SK-N-SH (cell line): ENCODE measurements at regions not wholly inside any gene's neighbourhood (a gene's known extent, or its start where the extent isn't known, plus 50 kb on each side); places are given as distances from the start of the nearest gene placed in this dataset.

Experiments
- CHD2 ChIP-seq: fragments of 150-350 bp; IDR thresholded peaks from 2 replicates; pipeline ENCODE4 v1.6.1; 2018; ENCODE audit warnings: low read length; ENCODE audit not compliant: partially characterized antibody
- EZH2phosphoT487 ChIP-seq: fragments of 200-600 bp; sonication (generic); IDR thresholded peaks from 2 replicates; pipeline ENCODE4 v1.6.1; 2017; ENCODE audit warnings: low read depth, mixed run types, mild to moderate bottlenecking, antibody characterized with exemption, moderate library complexity, borderline replicate concordance
- JUND ChIP-seq: IDR thresholded peaks from 2 replicates; pipeline ENCODE4 v1.4.0; 2012
- POLR2AphosphoS5 ChIP-seq: IDR thresholded peaks from 2 replicates; pipeline ENCODE4 v1.6.1; 2012; ENCODE audit warnings: low read depth, low read length
- SIN3A ChIP-seq: IDR thresholded peaks from 2 replicates; pipeline ENCODE4 v1.6.1; 2012; ENCODE audit warnings: low read depth, mild to moderate bottlenecking, low read length, moderate library complexity, borderline replicate concordance
- TAF1 ChIP-seq: IDR thresholded peaks from 2 replicates; pipeline ENCODE4 v1.6.1; 2012; ENCODE audit warnings: low read depth, mild to moderate bottlenecking, low read length, moderate library complexity, borderline replicate concordance
- YY1 ChIP-seq: IDR thresholded peaks from 2 replicates; pipeline ENCODE4 v1.4.0; 2012; ENCODE audit warnings: low read depth, mild to moderate bottlenecking
- TF ChIP-seq, protein P1 (sequence below): IDR thresholded peaks from 2 replicates; pipeline ENCODE4; 2012
- TF ChIP-seq, protein P2 (sequence below): fragments of 200-600 bp; sonication (generic); IDR thresholded peaks from 2 replicates; pipeline ENCODE4 v1.6.1; 2017; ENCODE audit warnings: antibody characterized with exemption, mild to moderate bottlenecking, moderate library complexity

DNA sequence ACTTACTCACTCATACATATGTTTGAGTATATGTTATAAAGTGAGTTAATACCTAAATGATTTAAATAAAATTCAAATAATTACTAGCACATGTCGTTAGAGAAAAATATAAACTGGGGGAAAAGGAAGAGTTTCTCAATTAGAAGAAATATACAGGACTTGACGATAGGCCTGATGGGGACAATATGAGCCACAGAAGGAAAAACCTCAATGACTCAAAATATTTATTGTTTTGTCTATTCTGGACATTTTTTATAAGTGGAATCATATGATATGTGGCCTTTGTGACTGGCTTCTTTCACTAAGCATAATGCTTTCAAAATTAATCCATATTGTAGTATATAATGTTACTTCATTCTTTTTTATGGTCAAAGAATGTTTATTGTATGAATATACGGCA lies 339.2 kb upstream of the PMFBP1 start:
- TF ChIP-seq, protein P1, sequence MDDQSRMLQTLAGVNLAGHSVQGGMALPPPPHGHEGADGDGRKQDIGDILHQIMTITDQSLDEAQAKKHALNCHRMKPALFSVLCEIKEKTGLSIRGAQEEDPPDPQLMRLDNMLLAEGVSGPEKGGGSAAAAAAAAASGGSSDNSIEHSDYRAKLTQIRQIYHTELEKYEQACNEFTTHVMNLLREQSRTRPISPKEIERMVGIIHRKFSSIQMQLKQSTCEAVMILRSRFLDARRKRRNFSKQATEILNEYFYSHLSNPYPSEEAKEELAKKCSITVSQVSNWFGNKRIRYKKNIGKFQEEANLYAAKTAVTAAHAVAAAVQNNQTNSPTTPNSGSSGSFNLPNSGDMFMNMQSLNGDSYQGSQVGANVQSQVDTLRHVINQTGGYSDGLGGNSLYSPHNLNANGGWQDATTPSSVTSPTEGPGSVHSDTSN, result no peak
- TF ChIP-seq YY1 (no peak), JUND (no peak), TAF1 (no peak), SIN3A (no peak), CHD2 (no peak), EZH2phosphoT487 (no peak), POLR2AphosphoS5 (no peak)
- TF ChIP-seq, protein P2, sequence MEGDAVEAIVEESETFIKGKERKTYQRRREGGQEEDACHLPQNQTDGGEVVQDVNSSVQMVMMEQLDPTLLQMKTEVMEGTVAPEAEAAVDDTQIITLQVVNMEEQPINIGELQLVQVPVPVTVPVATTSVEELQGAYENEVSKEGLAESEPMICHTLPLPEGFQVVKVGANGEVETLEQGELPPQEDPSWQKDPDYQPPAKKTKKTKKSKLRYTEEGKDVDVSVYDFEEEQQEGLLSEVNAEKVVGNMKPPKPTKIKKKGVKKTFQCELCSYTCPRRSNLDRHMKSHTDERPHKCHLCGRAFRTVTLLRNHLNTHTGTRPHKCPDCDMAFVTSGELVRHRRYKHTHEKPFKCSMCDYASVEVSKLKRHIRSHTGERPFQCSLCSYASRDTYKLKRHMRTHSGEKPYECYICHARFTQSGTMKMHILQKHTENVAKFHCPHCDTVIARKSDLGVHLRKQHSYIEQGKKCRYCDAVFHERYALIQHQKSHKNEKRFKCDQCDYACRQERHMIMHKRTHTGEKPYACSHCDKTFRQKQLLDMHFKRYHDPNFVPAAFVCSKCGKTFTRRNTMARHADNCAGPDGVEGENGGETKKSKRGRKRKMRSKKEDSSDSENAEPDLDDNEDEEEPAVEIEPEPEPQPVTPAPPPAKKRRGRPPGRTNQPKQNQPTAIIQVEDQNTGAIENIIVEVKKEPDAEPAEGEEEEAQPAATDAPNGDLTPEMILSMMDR, result no peak
